ENCODE measurements at regions not wholly inside any gene's neighbourhood (a gene's known extent, or its start where the extent isn't known, plus 50 kb on each side); places are given as distances from the start of the nearest gene placed in this dataset.
"Not testable (repeated sequence)": the region's sequence is repeated elsewhere in the genome, so short reads cannot be mapped to it uniquely, and the experiment has no call there.

- no peak overlapping the region for H3K4me3 ChIP-seq (replicated peaks; ENCODE audit: low read depth, low read length)
- TF ChIP-seq CTCF (IDR thresholded peaks at IDR 0.05; ENCODE audit: low read depth, low read length, missing control alignments): no peak
- no peak for DNase-seq (ENCODE audit: extremely low read depth, low read depth)
Observed at GRCh38 chr3:139187648-139188047, 143.0 kb upstream of the PRR23C start.

- H3K4me3 ChIP-seq (replicated peaks; ENCODE audit: low read depth, low read length): no peak overlapping the region
- DNase-seq (ENCODE audit: extremely low read depth, low read depth): no peak
- TF ChIP-seq CTCF (IDR thresholded peaks at IDR 0.05; ENCODE audit: low read depth, low read length, missing control alignments): no peak
Observed at GRCh38 chr3:139189943-139190342, 145.3 kb upstream of the PRR23C start.

GRCh38 chr3:139194421-139194820, 149.4 kb upstream of the MRPS22 start:
- H3K4me3 ChIP-seq (replicated peaks; ENCODE audit: low read depth, low read length); DNase-seq (ENCODE audit: extremely low read depth, low read depth): not testable (repeated sequence)

GRCh38 chr3:139196146-139196545, 147.7 kb upstream of the MRPS22 start:
- H3K4me3 ChIP-seq (replicated peaks; ENCODE audit: low read depth, low read length); DNase-seq (ENCODE audit: extremely low read depth, low read depth): not testable (repeated sequence)

- no peak overlapping the region for H3K4me3 ChIP-seq (replicated peaks; ENCODE audit: low read depth, low read length)
- TF ChIP-seq CTCF (IDR thresholded peaks at IDR 0.05; ENCODE audit: low read depth, low read length, missing control alignments): no peak
- DNase-seq (ENCODE audit: extremely low read depth, low read depth): no peak
Observed at GRCh38 chr3:139197251-139197650, 146.6 kb upstream of the MRPS22 start.

- no peak overlapping the region for H3K4me3 ChIP-seq (replicated peaks; ENCODE audit: low read depth, low read length)
- TF ChIP-seq CTCF (IDR thresholded peaks at IDR 0.05; ENCODE audit: low read depth, low read length, missing control alignments): no peak
- no peak for DNase-seq (ENCODE audit: extremely low read depth, low read depth)
Observed at GRCh38 chr3:139198186-139198585, 145.6 kb upstream of the MRPS22 start.

GRCh38 chr3:139198929-139199328, 144.9 kb upstream of the MRPS22 start:
- no peak overlapping the region for H3K4me3 ChIP-seq (replicated peaks; ENCODE audit: low read depth, low read length)
- no peak for TF ChIP-seq CTCF (IDR thresholded peaks at IDR 0.05; ENCODE audit: low read depth, low read length, missing control alignments)
- no peak for DNase-seq (ENCODE audit: extremely low read depth, low read depth)

GRCh38 chr3:139199421-139200010, 144.3 kb upstream of the MRPS22 start:
- no peak for TF ChIP-seq CTCF (IDR thresholded peaks at IDR 0.05; ENCODE audit: low read depth, low read length, missing control alignments)
- DNase-seq (ENCODE audit: extremely low read depth, low read depth): no peak
- H3K4me3 ChIP-seq (replicated peaks; ENCODE audit: low read depth, low read length): no peak overlapping the region

Data from HFF-Myc (cell line).